GM18517 (cell line): ENCODE measurements at regions not wholly inside any gene's neighbourhood (a gene's known extent, or its start where the extent isn't known, plus 50 kb on each side); places are given as distances from the start of the nearest gene placed in this dataset.

Experiments
- ATAC-seq: cut with Tn5 transposase; IDR thresholded peaks from one replicate; pipeline ENCODE4 v1.9.1; 2021; ENCODE audit warnings: mild to moderate bottlenecking, moderate library complexity; ENCODE audit not compliant: unreplicated experiment

- no peak for ATAC-seq
Measured at GRCh38 chr3:59268170-59268569, 218.3 kb upstream of the CFAP20DC start.

GRCh38 chr3:59267021-59267420, 217.2 kb upstream of the CFAP20DC start:
- ATAC-seq: no peak

GRCh38 chr3:59266551-59266950, 216.7 kb upstream of the CFAP20DC start:
- no peak for ATAC-seq

GRCh38 chr3:59265566-59265965, 215.7 kb upstream of the CFAP20DC start:
- ATAC-seq: no peak

- ATAC-seq: no peak
Measured at GRCh38 chr3:59264366-59264765, 214.5 kb upstream of the CFAP20DC start.

- ATAC-seq: no peak
Measured at GRCh38 chr3:59263152-59263551, 213.3 kb upstream of the CFAP20DC start.

- ATAC-seq: peak; percentile 93
Measured at GRCh38 chr3:59262076-59262498, 212.3 kb upstream of the CFAP20DC start.

- ATAC-seq: no peak
Measured at GRCh38 chr3:59261009-59261408, 211.2 kb upstream of the CFAP20DC start.

GRCh38 chr3:59258550-59259260, 208.9 kb upstream of the CFAP20DC start:
- no peak for ATAC-seq

GRCh38 chr3:59257506-59257905, 207.7 kb upstream of the CFAP20DC start:
- no peak for ATAC-seq

- ATAC-seq: no peak
Measured at GRCh38 chr3:59256230-59256629, 206.4 kb upstream of the CFAP20DC start.

- no peak for ATAC-seq
Measured at GRCh38 chr3:59254976-59255375, 205.2 kb upstream of the CFAP20DC start.

- ATAC-seq: no peak
Measured at GRCh38 chr3:59254433-59254832, 204.6 kb upstream of the CFAP20DC start.

GRCh38 chr3:59253523-59253922, 203.7 kb upstream of the CFAP20DC start:
- no peak for ATAC-seq

GRCh38 chr3:59251869-59252268, 202.0 kb upstream of the CFAP20DC start:
- no peak for ATAC-seq

GRCh38 chr3:59250600-59250999, 200.8 kb upstream of the CFAP20DC start:
- ATAC-seq: no peak

- no peak for ATAC-seq
Measured at GRCh38 chr3:59249698-59250361, 200.0 kb upstream of the CFAP20DC start.

- ATAC-seq: no peak
Measured at GRCh38 chr3:59249004-59249403, 199.2 kb upstream of the CFAP20DC start.

- ATAC-seq: peak; percentile 52
Measured at GRCh38 chr3:59247402-59247841, 197.6 kb upstream of the CFAP20DC start.

GRCh38 chr3:59246719-59247401, 197.0 kb upstream of the CFAP20DC start:
- ATAC-seq: peak; percentile 50

GRCh38 chr3:59245859-59246501, 196.2 kb upstream of the CFAP20DC start:
- ATAC-seq: no peak
